Muscle layer of duodenum (tissue), 2 donors: ENCODE measurements at regions not wholly inside any gene's neighbourhood (a gene's known extent, or its start where the extent isn't known, plus 50 kb on each side); places are given as distances from the start of the nearest gene placed in this dataset.
"Not testable (repeated sequence)": the region's sequence is repeated elsewhere in the genome, so short reads cannot be mapped to it uniquely, and the experiment has no call there.

Experiments
- H3K27ac ChIP-seq: one replicate; pipeline ENCODE4 v1.7.0; 2013; ENCODE audit warnings: mild to moderate bottlenecking, low read length
- H3K27me3 ChIP-seq: one replicate; pipeline ENCODE4 v1.7.0; 2013; ENCODE audit warnings: low read depth, mild to moderate bottlenecking, control low read depth, low read length
- H3K36me3 ChIP-seq, 2 donors: one replicate each; pipeline ENCODE4 v1.7.0; 2013; ENCODE audit warnings: low read length in 2 of 2, control low read depth in 1 of 2, mild to moderate bottlenecking in 1 of 2; ENCODE audit not compliant: insufficient read depth in 2 of 2, control insufficient read depth in 1 of 2
- H3K4me1 ChIP-seq, 2 donors: one replicate each; pipeline ENCODE4 v1.7.0; 2013; ENCODE audit warnings: low read length in 2 of 2, mild to moderate bottlenecking in 2 of 2, control low read depth in 1 of 2, moderate library complexity in 1 of 2; ENCODE audit not compliant: insufficient read depth in 2 of 2, control insufficient read depth in 1 of 2
- H3K4me3 ChIP-seq, 2 donors: one replicate each; pipeline ENCODE4 v1.7.0; 2013; ENCODE audit warnings: low read length in 2 of 2, low read depth in 1 of 2, mild to moderate bottlenecking in 1 of 2
- H3K9me3 ChIP-seq, 2 donors: one replicate each; pipeline ENCODE4 v1.7.0; 2013; ENCODE audit warnings: low read length in 2 of 2, control low read depth in 1 of 2, mild to moderate bottlenecking in 1 of 2; ENCODE audit not compliant: control insufficient read depth in 1 of 2
- donor health status: healthy.

GRCh38 chr1:149369081-149369480, 105.8 kb upstream of the NBPF19 start:
- not testable (repeated sequence) for H3K27me3 ChIP-seq, H3K36me3 ChIP-seq, H3K27ac ChIP-seq, H3K9me3 ChIP-seq, H3K4me3 ChIP-seq, H3K4me1 ChIP-seq

- H3K9me3 ChIP-seq, H3K36me3 ChIP-seq, H3K27me3 ChIP-seq, H3K4me1 ChIP-seq, H3K4me3 ChIP-seq, H3K27ac ChIP-seq: not testable (repeated sequence)
These were observed 102.9 kb upstream of the NBPF19 start for GRCh38 chr1:149371955-149372354.

GRCh38 chr1:149378462-149378861, 96.4 kb upstream of the NBPF19 start:
- not testable (repeated sequence) for H3K27me3 ChIP-seq, H3K4me3 ChIP-seq, H3K4me1 ChIP-seq, H3K9me3 ChIP-seq, H3K27ac ChIP-seq, H3K36me3 ChIP-seq

GRCh38 chr1:149390173-149390926, 84.5 kb upstream of the NBPF19 start:
- H3K27ac ChIP-seq, H3K9me3 ChIP-seq, H3K36me3 ChIP-seq, H3K27me3 ChIP-seq, H3K4me1 ChIP-seq: not testable (repeated sequence)
- peak overlapping the region in 1 of 2 donors; percentile 54 for H3K4me3 ChIP-seq

- H3K9me3 ChIP-seq, H3K36me3 ChIP-seq, H3K4me1 ChIP-seq, H3K27ac ChIP-seq, H3K27me3 ChIP-seq: not testable (repeated sequence)
- H3K4me3 ChIP-seq: peak overlapping the region in 1 of 2 donors; percentile 54
These were observed 83.9 kb upstream of the NBPF19 start for GRCh38 chr1:149390931-149391330.

- H3K27me3 ChIP-seq, H3K4me1 ChIP-seq, H3K27ac ChIP-seq, H3K9me3 ChIP-seq, H3K4me3 ChIP-seq, H3K36me3 ChIP-seq: not testable (repeated sequence)
These were observed 79.0 kb upstream of the NBPF19 start for GRCh38 chr1:149395802-149396201.

- not testable (repeated sequence) for H3K27me3 ChIP-seq, H3K4me3 ChIP-seq, H3K4me1 ChIP-seq, H3K36me3 ChIP-seq, H3K27ac ChIP-seq, H3K9me3 ChIP-seq
These were observed 76.3 kb upstream of the NBPF19 start for GRCh38 chr1:149398527-149398926.

GRCh38 chr1:149408404-149408803, 66.4 kb upstream of the NBPF19 start:
- H3K36me3 ChIP-seq, H3K27ac ChIP-seq, H3K4me3 ChIP-seq, H3K9me3 ChIP-seq, H3K27me3 ChIP-seq, H3K4me1 ChIP-seq: not testable (repeated sequence)

- H3K27me3 ChIP-seq, H3K4me1 ChIP-seq, H3K27ac ChIP-seq, H3K4me3 ChIP-seq, H3K9me3 ChIP-seq, H3K36me3 ChIP-seq: not testable (repeated sequence)
These were observed 59.5 kb upstream of the NBPF19 start for GRCh38 chr1:149415373-149415772.

- not testable (repeated sequence) for H3K9me3 ChIP-seq, H3K36me3 ChIP-seq, H3K27me3 ChIP-seq, H3K4me3 ChIP-seq, H3K27ac ChIP-seq, H3K4me1 ChIP-seq
These were observed 56.1 kb upstream of the NBPF19 start for GRCh38 chr1:149418782-149419181.

GRCh38 chr1:149423122-149423521, 51.7 kb upstream of the NBPF19 start:
- H3K36me3 ChIP-seq, H3K27me3 ChIP-seq, H3K27ac ChIP-seq, H3K9me3 ChIP-seq, H3K4me1 ChIP-seq, H3K4me3 ChIP-seq: not testable (repeated sequence)
